ENCODE measurements at regions not wholly inside any gene's neighbourhood (a gene's known extent, or its start where the extent isn't known, plus 50 kb on each side); places are given as distances from the start of the nearest gene placed in this dataset.

DNA sequence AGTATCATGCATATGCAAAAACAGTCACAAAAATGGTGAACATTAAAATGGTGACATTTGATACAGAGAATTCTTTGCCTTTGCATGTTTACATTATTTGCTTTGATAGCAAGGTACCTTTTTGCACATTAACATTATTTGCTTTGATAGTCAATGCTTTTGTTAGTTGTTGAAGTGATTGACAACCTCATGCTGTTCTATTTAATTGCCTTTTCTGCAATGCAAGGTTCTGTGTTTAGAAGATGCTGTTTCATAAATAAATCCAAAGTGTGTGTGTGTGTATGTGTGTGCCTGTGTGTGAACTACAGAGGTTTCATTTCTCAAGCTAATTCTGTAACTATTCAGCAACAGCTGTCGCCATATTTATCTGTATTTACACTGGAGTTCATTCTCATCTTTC lies 668.7 kb downstream of the NR2F1-AS1 start:
- Histone ChIP-seq H3K4me1 (ENCODE audit: insufficient read depth) (peaks cover 11% of the 10 kb centered on the region), H3K36me3 (no peaks in the 10 kb centered on the region), H3K4me3 (no peak overlapping the region), H3K27ac (no peak overlapping the region), H3K9me3 (no peaks in the 10 kb centered on the region), H3K27me3 (no peaks in the 10 kb centered on the region)
- 35 to 73% (median 36%) methylated on average over 1 of the region's 1 CpG for WGBS, 3 donors
- no peak for TF ChIP-seq POLR2A (IDR thresholded peaks at IDR 0.05)
- no peak for TF ChIP-seq EP300 (IDR thresholded peaks at IDR 0.05)
- TF ChIP-seq, protein P1, sequence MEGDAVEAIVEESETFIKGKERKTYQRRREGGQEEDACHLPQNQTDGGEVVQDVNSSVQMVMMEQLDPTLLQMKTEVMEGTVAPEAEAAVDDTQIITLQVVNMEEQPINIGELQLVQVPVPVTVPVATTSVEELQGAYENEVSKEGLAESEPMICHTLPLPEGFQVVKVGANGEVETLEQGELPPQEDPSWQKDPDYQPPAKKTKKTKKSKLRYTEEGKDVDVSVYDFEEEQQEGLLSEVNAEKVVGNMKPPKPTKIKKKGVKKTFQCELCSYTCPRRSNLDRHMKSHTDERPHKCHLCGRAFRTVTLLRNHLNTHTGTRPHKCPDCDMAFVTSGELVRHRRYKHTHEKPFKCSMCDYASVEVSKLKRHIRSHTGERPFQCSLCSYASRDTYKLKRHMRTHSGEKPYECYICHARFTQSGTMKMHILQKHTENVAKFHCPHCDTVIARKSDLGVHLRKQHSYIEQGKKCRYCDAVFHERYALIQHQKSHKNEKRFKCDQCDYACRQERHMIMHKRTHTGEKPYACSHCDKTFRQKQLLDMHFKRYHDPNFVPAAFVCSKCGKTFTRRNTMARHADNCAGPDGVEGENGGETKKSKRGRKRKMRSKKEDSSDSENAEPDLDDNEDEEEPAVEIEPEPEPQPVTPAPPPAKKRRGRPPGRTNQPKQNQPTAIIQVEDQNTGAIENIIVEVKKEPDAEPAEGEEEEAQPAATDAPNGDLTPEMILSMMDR (IDR thresholded peaks at IDR 0.05), result no peak
- DNase-seq, result no peak
- intact Hi-C loops (cut with DNase I), result loop anchor here in 1 of 4 donors (10.0 kb wide), 1 partner anchor 673 kb away; the partner anchor contains the start of genes NR2F1 and NR2F1-AS1

DNA sequence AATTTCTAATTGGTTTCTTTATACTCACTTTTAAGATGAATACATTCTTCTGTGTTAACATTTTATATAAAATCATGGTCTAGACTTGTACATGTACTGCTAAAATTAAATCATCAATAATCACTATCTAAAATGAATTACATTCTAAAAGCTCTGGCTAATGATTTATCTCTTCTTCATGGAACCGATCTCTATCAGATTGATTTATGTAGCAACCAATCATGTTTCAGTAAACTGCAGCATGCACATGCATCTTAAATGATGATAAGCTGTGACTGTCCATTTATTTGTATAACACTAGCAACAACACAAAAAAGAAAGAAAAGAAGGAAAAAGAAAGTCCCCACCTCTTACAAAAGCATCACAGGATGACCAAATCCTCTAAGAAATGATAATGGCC lies 669.2 kb downstream of the NR2F1-AS1 start:
- intact Hi-C loops (cut with DNase I), result loop anchor here in 1 of 4 donors (10.0 kb wide), 1 partner anchor 673 kb away; the partner anchor contains the start of genes NR2F1 and NR2F1-AS1
- WGBS, 3 donors, result 89 to 96% (median 93%) methylated on average over 1 of the region's 1 CpG

DNA sequence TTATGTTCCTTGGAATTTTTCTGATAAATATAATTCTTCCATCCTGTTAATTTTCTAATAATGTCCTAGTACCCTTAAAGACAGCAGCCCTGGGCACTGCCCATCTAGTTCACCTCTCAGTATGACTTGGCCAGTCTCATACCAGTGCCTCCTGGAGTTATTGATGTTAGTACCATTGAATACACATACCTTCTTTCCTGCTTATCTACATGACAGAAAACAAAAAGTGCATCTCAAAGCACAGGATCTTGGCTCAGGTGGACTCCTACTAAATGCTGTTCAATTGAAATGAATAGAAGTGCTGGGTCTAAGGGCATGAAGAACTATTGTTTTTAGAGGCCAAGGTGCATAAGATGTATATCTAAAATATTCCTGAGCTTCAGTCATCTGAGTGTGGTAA lies 669.7 kb downstream of the NR2F1-AS1 start:
- Histone ChIP-seq H3K27me3 (no peaks in the 10 kb centered on the region), H3K27ac (no peak overlapping the region), H3K9me3 (no peaks in the 10 kb centered on the region), H3K4me1 (ENCODE audit: insufficient read depth) (peaks cover 12% of the 10 kb centered on the region), H3K36me3 (no peaks in the 10 kb centered on the region), H3K4me3 (no peak overlapping the region)
- DNase-seq, result no peak
- intact Hi-C loops (cut with DNase I), result loop anchor here in 1 of 4 donors (10.0 kb wide), 1 partner anchor 674 kb away; the partner anchor contains the start of genes NR2F1 and NR2F1-AS1
- TF ChIP-seq, protein P1 (IDR thresholded peaks at IDR 0.05), result no peak
- TF ChIP-seq EP300 (IDR thresholded peaks at IDR 0.05) (no peak), POLR2A (IDR thresholded peaks at IDR 0.05) (no peak)

More for the DNA sequence above, 669.2 kb downstream of the NR2F1-AS1 start:
- Histone ChIP-seq H3K9me3 (no peaks in the 10 kb centered on the region), H3K27ac (no peak overlapping the region), H3K36me3 (no peaks in the 10 kb centered on the region), H3K4me1 (ENCODE audit: insufficient read depth) (peaks cover 13% of the 10 kb centered on the region), H3K4me3 (no peak overlapping the region), H3K27me3 (no peaks in the 10 kb centered on the region)
- DNase-seq, result no peak
- TF ChIP-seq POLR2A (IDR thresholded peaks at IDR 0.05) (no peak), EP300 (IDR thresholded peaks at IDR 0.05) (no peak)
- TF ChIP-seq, protein P1 (IDR thresholded peaks at IDR 0.05), result no peak

DNA sequence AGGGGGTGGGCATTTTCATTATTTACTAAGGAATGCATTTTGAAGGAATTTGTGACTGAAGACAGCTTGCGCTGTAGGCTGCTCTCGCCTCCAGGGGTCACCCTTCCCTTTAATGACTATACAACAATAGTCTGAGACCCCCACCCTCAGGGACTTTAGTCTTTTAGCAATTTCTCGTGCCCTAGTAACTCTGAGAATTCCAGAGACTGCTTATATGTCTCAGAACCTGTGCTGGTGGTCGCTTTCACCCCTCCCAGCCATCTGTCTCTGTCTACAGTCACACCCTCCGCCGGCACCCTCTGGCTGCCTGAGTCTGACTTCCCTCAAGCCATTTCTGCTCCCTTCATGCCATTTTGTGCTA lies 671.4 kb downstream of the NR2F1-AS1 start:
- H3K27me3 ChIP-seq, result no peaks in the 10 kb centered on the region
- no peak overlapping the region for H3K27ac ChIP-seq
- intact Hi-C loops (cut with DNase I), result no loop called here
- no peak for TF ChIP-seq EP300 (IDR thresholded peaks at IDR 0.05)
- no peak for TF ChIP-seq POLR2A (IDR thresholded peaks at IDR 0.05)
- TF ChIP-seq, protein P1 (IDR thresholded peaks at IDR 0.05), result peak in 1 of 3 donors; percentile 5
- H3K9me3 ChIP-seq, result no peaks in the 10 kb centered on the region
- H3K4me1 ChIP-seq (ENCODE audit: insufficient read depth), result peaks cover 12% of the 10 kb centered on the region
- H3K4me3 ChIP-seq, result no peak overlapping the region
- peak in 1 of 5 donors; percentile 12 for DNase-seq
- no peaks in the 10 kb centered on the region for H3K36me3 ChIP-seq
- 81 to 84% (median 83%) methylated on average over 6 of the region's 6 CpGs for WGBS, 3 donors
